Duodenal mucosa (tissue), 2 donors: ENCODE measurements at regions not wholly inside any gene's neighbourhood (a gene's known extent, or its start where the extent isn't known, plus 50 kb on each side); places are given as distances from the start of the nearest gene placed in this dataset.
A peak's percentile ranks its signal among the peaks of the same experiment; 100 is the strongest.
"Not testable (repeated sequence)": the region's sequence is repeated elsewhere in the genome, so short reads cannot be mapped to it uniquely, and the experiment has no call there.

Source experiments
- H3K27ac ChIP-seq: one replicate; pipeline ENCODE4 v1.7.0; 2013; ENCODE audit warnings: low read depth, low read length
- H3K27me3 ChIP-seq, 2 donors: one replicate each; pipeline ENCODE4 v1.7.0; 2013; ENCODE audit warnings: low read length in 2 of 2, control low read depth in 1 of 2; ENCODE audit not compliant: insufficient read depth in 2 of 2, control insufficient read depth in 1 of 2
- H3K36me3 ChIP-seq, 2 donors: one replicate each; pipeline ENCODE4 v1.7.0; 2013; ENCODE audit warnings: low read length in 2 of 2, control low read depth in 1 of 2; ENCODE audit not compliant: insufficient read depth in 2 of 2, control insufficient read depth in 1 of 2
- H3K4me1 ChIP-seq, 2 donors: one replicate each; pipeline ENCODE4 v1.7.0; 2013; ENCODE audit warnings: low read length in 2 of 2, control low read depth in 1 of 2; ENCODE audit not compliant: insufficient read depth in 2 of 2, control insufficient read depth in 1 of 2
- H3K4me3 ChIP-seq, 2 donors: one replicate each; pipeline ENCODE4 v1.7.0; 2013; ENCODE audit warnings: low read length in 2 of 2, low read depth in 1 of 2
- H3K9ac ChIP-seq, 2 donors: one replicate each; pipeline ENCODE4 v1.7.0; 2013; ENCODE audit warnings: low read length in 2 of 2, low read depth in 1 of 2
- H3K9me3 ChIP-seq, 2 donors: one replicate each; pipeline ENCODE4 v1.7.0; 2013; ENCODE audit warnings: low read length in 2 of 2, control low read depth in 1 of 2; ENCODE audit not compliant: control insufficient read depth in 1 of 2

DNA sequence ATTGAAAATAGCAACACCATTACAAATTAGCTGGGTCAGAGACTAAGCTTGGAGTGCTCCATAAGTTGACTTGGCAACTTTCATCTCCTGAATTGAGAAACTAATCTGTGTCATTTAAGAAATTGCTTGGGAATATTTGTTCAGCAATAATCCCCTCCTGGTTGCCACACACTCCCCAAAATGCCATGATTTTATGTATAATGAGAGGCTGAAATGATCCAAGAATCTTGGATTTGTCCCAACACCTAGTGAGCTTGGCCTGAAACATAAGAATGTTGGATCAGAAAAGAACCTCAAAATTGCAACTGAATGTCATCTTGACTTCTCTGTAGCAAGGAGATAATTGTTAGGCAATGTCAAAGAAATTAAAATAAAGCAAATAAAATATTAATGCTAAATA lies 805.9 kb upstream of the ADAMTS5 start:
- H3K36me3 ChIP-seq, result no peaks in the 10 kb centered on the region
- H3K27ac ChIP-seq, result no peak overlapping the region
- H3K9ac ChIP-seq, result no peak overlapping the region
- H3K4me3 ChIP-seq, result no peak overlapping the region
- H3K27me3 ChIP-seq, result no peaks in the 10 kb centered on the region
- no peaks in the 10 kb centered on the region for H3K9me3 ChIP-seq
- H3K4me1 ChIP-seq, result peaks cover 0 to 8% of the 10 kb centered on the region in 2 donors

DNA sequence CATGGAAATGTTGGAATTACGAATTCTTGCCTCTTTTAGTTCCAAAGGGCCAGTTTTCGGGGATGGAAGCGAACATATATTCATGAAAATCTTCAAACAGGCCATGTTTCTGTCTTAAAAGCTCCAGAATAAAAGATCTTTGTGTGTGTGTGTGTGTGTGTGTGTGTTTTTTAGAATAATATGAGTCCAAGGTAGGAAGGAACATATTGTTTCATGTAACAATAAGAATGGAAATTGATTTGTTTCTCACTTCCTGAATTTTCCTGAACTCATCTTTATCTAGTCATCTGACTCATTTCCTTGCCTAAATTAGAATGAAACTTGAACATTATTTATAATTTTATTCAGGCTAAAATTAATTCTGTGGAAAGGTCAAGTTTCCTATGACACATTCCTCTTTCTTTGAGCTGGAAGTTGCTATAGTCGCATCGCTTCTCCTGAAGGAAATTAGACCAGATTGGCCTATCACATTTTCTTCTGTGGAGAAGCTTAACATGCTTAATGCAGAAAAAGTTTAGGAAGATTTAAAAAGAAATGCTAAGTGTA lies 805.1 kb upstream of the ADAMTS5 start:
- Histone ChIP-seq H3K36me3 (no peaks in the 10 kb centered on the region), H3K9ac (no peak overlapping the region), H3K4me3 (no peak overlapping the region), H3K27ac (no peak overlapping the region), H3K27me3 (no peaks in the 10 kb centered on the region), H3K4me1 (peaks cover 0 to 5% of the 10 kb centered on the region in 2 donors), H3K9me3 (no peaks in the 10 kb centered on the region)

GRCh38 chr21:27769763-27770162 lies 802.9 kb upstream of the ADAMTS5 start:
- Histone ChIP-seq H3K36me3 (no peaks in the 10 kb centered on the region), H3K9me3 (no peaks in the 10 kb centered on the region), H3K4me3 (no peak overlapping the region), H3K27me3 (no peaks in the 10 kb centered on the region), H3K9ac (no peak overlapping the region), H3K27ac (no peak overlapping the region), H3K4me1 (no peaks in the 10 kb centered on the region)

- not testable (repeated sequence) for H3K4me1 ChIP-seq, H3K9me3 ChIP-seq, H3K27me3 ChIP-seq, H3K4me3 ChIP-seq, H3K27ac ChIP-seq, H3K9ac ChIP-seq, H3K36me3 ChIP-seq
Measured at GRCh38 chr21:27768046-27768637, 801.3 kb upstream of the ADAMTS5 start.

- no peaks in the 10 kb centered on the region for H3K36me3 ChIP-seq
- H3K27ac ChIP-seq, result no peak overlapping the region
- no peaks in the 10 kb centered on the region for H3K27me3 ChIP-seq
- H3K4me3 ChIP-seq, result no peak overlapping the region
- no peak overlapping the region for H3K9ac ChIP-seq
- H3K9me3 ChIP-seq, result no peaks in the 10 kb centered on the region
- H3K4me1 ChIP-seq, result peaks cover 5 to 11% of the 10 kb centered on the region in 2 donors
Measured at GRCh38 chr21:27764056-27764455, 797.2 kb upstream of the ADAMTS5 start.

DNA sequence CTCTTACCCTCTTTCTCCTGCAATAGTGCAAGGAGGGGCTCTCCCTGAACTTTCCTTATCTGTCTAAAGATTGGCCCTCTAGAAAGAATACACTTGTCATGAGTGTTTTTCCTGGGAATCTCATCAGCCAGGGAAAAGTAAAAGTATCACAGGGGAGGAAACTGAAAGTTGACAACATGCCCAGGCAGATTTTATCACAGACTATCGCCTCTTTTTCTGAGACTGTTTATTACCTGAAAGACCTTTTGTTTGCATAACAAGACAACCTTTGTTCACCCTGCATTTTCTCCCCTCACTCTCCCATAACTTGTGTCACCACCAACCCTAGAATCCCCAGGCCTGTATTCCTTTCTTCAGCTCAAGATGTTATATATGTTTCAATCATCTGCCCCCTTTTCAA lies 794.7 kb upstream of the ADAMTS5 start:
- Histone ChIP-seq H3K27ac (no peak overlapping the region), H3K27me3 (no peaks in the 10 kb centered on the region), H3K9me3 (no peaks in the 10 kb centered on the region), H3K9ac (no peak overlapping the region), H3K4me3 (peak overlapping the region in 1 of 2 donors; percentile 3), H3K36me3 (no peaks in the 10 kb centered on the region), H3K4me1 (peaks cover 5 to 11% of the 10 kb centered on the region in 2 donors)

- H3K4me1 ChIP-seq, result peaks cover 5 to 11% of the 10 kb centered on the region in 2 donors
- H3K36me3 ChIP-seq, result no peaks in the 10 kb centered on the region
- H3K27ac ChIP-seq, result no peak overlapping the region
- no peaks in the 10 kb centered on the region for H3K27me3 ChIP-seq
- no peaks in the 10 kb centered on the region for H3K9me3 ChIP-seq
- no peak overlapping the region for H3K9ac ChIP-seq
- H3K4me3 ChIP-seq, result no peak overlapping the region
Measured at GRCh38 chr21:27759820-27760219, 792.9 kb upstream of the ADAMTS5 start.

DNA sequence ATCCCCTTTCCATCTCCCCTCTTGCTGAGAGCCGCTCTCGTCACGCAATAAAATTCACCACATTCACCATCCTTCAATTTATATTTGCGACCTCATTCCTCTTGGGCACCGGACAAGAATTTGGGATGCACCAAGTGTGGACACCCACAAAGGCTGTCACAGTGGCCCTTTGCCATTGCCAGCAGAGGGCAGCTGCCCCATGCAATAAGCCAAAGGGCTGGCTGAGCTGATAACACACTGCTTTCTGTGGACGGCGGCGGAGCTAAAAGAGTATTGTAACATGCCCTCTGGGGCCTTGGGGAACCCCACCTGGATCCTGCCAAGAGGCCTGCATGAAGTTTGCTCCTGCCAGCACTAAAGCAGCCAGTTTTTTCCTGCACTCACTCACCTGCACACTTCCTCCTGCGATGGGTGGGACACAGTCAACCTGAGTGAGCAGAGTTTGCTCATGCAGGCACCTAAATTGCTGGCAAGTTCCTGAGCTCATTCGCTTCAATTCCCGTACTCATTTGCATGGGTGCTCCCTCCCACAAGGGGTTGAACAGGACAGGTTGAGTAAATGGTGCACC lies 792.3 kb upstream of the ADAMTS5 start:
- Histone ChIP-seq H3K9ac (no peak overlapping the region), H3K4me3 (no peak overlapping the region), H3K9me3 (no peaks in the 10 kb centered on the region), H3K27ac (no peak overlapping the region), H3K36me3 (no peaks in the 10 kb centered on the region), H3K27me3 (no peaks in the 10 kb centered on the region), H3K4me1 (peaks cover 5 to 11% of the 10 kb centered on the region in 2 donors)

DNA sequence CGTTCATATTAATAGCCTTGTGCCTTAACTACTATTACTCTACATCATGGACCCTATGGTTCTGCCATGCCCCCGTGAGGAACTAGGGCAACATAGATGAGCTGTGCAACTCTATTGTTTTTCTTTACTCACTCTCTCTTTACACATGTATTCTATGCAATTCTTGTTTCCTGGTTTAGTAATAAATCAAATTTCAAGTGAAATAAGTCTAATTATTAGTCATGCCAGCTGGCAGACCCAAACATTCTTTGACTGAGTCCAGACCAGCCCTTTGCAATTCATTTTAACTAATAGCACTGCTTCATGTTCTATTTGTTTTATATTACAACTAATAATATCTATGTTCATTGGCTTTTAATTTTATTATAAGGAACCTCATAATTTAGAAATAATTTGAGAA lies 789.3 kb upstream of the ADAMTS5 start:
- no peak overlapping the region for H3K9ac ChIP-seq
- peaks cover 0 to 2% of the 10 kb centered on the region in 2 donors for H3K4me1 ChIP-seq
- no peaks in the 10 kb centered on the region for H3K27me3 ChIP-seq
- no peak overlapping the region for H3K4me3 ChIP-seq
- H3K36me3 ChIP-seq, result no peaks in the 10 kb centered on the region
- H3K9me3 ChIP-seq, result no peaks in the 10 kb centered on the region
- H3K27ac ChIP-seq, result no peak overlapping the region

GRCh38 chr21:27743971-27744564 lies 777.2 kb upstream of the ADAMTS5 start:
- H3K36me3 ChIP-seq, result no peaks in the 10 kb centered on the region
- no peaks in the 10 kb centered on the region for H3K27me3 ChIP-seq
- no peak overlapping the region for H3K4me3 ChIP-seq
- no peaks in the 10 kb centered on the region for H3K4me1 ChIP-seq
- H3K27ac ChIP-seq, result no peak overlapping the region
- no peak overlapping the region for H3K9ac ChIP-seq
- H3K9me3 ChIP-seq, result no peaks in the 10 kb centered on the region
